ENCODE measurements at regions not wholly inside any gene's neighbourhood (a gene's known extent, or its start where the extent isn't known, plus 50 kb on each side); places are given as distances from the start of the nearest gene placed in this dataset.
"Not testable (repeated sequence)": the region's sequence is repeated elsewhere in the genome, so short reads cannot be mapped to it uniquely, and the experiment has no call there.

DNA sequence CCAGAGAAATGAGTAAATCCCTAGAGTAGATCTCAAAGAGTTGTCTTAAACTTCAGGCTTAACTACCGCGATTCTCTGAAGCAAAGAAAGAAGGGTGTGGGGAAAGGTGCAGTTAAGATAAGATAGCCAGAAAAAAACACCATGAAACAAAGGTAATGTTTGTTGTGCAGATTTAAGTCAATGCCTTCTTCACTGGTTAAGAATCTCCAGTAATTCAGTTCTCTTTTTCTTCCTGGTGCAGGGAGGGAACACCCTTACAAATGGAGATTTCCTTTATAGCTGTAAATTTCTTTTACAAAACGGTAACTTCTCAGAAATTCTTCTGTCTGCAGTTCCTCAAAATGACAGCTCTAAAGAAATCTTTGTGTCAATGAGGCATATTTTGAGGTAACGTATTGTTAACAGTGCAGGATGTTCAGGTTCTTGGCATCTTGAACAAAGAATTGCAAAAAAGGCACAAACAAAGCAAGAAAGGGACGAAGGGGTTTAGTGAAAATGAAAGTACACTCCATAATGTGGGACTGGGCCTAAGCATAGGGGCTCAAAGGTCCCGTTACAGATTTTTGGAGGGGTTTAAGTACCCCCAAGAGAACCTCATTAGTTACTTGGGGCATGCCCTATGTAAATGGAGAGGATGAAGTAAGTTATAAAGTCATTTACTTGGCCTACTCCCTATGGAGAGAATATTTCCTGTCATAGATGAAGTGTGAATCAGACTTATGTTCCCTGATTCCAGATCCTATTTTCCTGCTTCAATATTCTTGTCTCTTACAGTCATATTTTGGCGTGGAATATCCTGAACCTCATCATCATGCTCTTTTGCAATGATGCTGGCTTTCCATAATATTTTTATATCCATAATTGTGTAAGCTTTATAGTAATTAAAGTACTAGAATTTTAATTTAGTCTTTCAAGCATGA is 492.0 kb downstream of the PCDH11X start:
- TF ChIP-seq, protein P1, sequence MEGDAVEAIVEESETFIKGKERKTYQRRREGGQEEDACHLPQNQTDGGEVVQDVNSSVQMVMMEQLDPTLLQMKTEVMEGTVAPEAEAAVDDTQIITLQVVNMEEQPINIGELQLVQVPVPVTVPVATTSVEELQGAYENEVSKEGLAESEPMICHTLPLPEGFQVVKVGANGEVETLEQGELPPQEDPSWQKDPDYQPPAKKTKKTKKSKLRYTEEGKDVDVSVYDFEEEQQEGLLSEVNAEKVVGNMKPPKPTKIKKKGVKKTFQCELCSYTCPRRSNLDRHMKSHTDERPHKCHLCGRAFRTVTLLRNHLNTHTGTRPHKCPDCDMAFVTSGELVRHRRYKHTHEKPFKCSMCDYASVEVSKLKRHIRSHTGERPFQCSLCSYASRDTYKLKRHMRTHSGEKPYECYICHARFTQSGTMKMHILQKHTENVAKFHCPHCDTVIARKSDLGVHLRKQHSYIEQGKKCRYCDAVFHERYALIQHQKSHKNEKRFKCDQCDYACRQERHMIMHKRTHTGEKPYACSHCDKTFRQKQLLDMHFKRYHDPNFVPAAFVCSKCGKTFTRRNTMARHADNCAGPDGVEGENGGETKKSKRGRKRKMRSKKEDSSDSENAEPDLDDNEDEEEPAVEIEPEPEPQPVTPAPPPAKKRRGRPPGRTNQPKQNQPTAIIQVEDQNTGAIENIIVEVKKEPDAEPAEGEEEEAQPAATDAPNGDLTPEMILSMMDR (conservative IDR thresholded peaks at IDR 0.05; ENCODE audit: control insufficient read depth, insufficient read depth, low read depth, low read length), result no peak
- DNase-seq (ENCODE audit: low read depth), result no peak
- H3K4me3 ChIP-seq (ENCODE audit: control insufficient read depth, low read depth, low read length), result no peak overlapping the region

- DNase-seq (ENCODE audit: low read depth); H3K4me3 ChIP-seq (ENCODE audit: control insufficient read depth, low read depth, low read length): not testable (repeated sequence)
These were observed 499.4 kb downstream of the PCDH11X start for GRCh38 chrX:92278556-92278955.

GRCh38 chrX:92280347-92280746 is 501.2 kb downstream of the PCDH11X start:
- not testable (repeated sequence) for DNase-seq (ENCODE audit: low read depth); H3K4me3 ChIP-seq (ENCODE audit: control insufficient read depth, low read depth, low read length)

DNA sequence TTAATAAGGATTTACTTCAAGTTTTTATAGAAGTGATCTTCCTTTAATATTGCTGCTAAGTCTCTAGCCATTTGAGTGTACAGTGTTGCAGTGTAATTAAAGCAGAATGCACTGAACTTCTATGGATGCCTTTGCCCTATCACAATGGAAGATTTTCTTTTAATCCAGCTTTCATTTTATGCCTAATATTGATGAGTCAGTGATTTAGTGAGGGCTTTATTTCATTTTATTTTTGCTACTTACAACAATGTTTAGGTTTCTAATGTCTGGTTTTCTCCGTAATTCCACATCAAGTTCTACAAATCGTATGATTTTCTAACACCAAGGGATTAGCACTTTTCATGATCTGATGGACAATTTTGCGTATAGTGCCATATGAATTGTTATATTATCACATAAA is 504.1 kb downstream of the PCDH11X start:
- no peak overlapping the region for H3K4me3 ChIP-seq (ENCODE audit: control insufficient read depth, low read depth, low read length)
- TF ChIP-seq, protein P1 (conservative IDR thresholded peaks at IDR 0.05; ENCODE audit: control insufficient read depth, insufficient read depth, low read depth, low read length), result no peak
- no peak for DNase-seq (ENCODE audit: low read depth)

- DNase-seq (ENCODE audit: low read depth), result peak; percentile 0
These were observed 518.9 kb downstream of the PCDH11X start for GRCh38 chrX:92298067-92298466.

GRCh38 chrX:92333194-92333593 is 554.0 kb downstream of the PCDH11X start:
- DNase-seq (ENCODE audit: low read depth), result not testable (repeated sequence)

More at GRCh38 chrX:92298067-92298466, 518.9 kb downstream of the PCDH11X start:
- H3K4me3 ChIP-seq (ENCODE audit: control insufficient read depth, low read depth, low read length), result not testable (repeated sequence)

DNA sequence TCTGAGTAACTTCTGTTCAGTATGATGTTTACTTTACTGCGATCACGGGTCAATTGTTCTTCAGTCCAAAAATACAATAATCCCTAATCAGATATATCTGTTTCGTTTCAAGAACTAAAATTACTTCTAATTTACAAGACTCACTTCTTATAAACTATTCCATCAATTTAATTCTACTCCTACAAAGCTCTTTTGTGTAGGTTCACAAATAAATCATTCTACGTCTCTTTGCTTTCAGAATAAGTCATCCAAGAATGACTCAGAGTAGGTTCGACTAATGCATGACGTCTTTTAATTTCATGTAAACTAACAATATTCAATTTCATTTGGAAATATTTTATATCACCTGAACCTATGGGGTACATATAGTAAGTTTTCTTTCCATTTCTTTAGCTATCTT is 571.9 kb downstream of the PCDH11X start:
- H3K4me3 ChIP-seq (ENCODE audit: control insufficient read depth, low read depth, low read length); DNase-seq (ENCODE audit: low read depth): not testable (repeated sequence)

More at GRCh38 chrX:92333194-92333593, 554.0 kb downstream of the PCDH11X start:
- not testable (repeated sequence) for H3K4me3 ChIP-seq (ENCODE audit: control insufficient read depth, low read depth, low read length)

DNA sequence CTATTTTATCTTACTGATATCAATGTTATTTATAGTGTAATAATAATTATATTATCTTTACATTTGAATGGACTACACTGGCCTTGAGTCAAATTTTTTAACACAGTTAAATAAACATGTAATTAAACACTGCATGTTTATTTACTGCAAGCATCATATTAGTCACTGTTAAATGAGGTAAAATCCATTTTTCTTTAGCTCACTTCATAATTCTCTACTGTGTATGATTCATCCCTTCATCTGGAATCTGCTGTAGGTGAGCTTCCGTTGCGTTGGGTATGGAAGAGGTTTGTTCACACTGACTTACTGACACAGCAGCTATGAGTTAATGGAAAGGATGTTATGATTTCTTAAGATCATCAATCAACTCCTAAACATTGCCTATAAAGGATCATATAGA is 572.3 kb downstream of the PCDH11X start:
- TF ChIP-seq, protein P1 (conservative IDR thresholded peaks at IDR 0.05; ENCODE audit: control insufficient read depth, insufficient read depth, low read depth, low read length), result no peak
- H3K4me3 ChIP-seq (ENCODE audit: control insufficient read depth, low read depth, low read length), result no peak overlapping the region
- DNase-seq (ENCODE audit: low read depth), result no peak
